Keratinocyte (primary cell): ENCODE measurements at regions not wholly inside any gene's neighbourhood (a gene's known extent, or its start where the extent isn't known, plus 50 kb on each side); places are given as distances from the start of the nearest gene placed in this dataset.

Source experiments
- DNase-seq: peaks from one replicate; pipeline ENCODE4 v3.0.0-alpha.2; 2011; ENCODE audit warnings: low read depth, missing footprints, low spot score
- FAIRE-seq: peaks from 2 replicates; lab custom pipeline; 2011; peaks lifted over from hg19 to GRCh38; lab: Jason Lieb, UNC
- H2AFZ ChIP-seq: 2 replicates; pipeline ENCODE4 v1.6.0; 2012; ENCODE audit warnings: low read length, control low read depth, inconsistent platforms; ENCODE audit not compliant: control insufficient read depth
- H3K27ac ChIP-seq: 2 replicates; pipeline ENCODE4 v1.5.1; 2011; ENCODE audit warnings: low read length; ENCODE audit not compliant: control insufficient read depth, insufficient read depth
- H3K27me3 ChIP-seq: 3 replicates; pipeline ENCODE4 v1.6.0; 2011; ENCODE audit warnings: low read length; ENCODE audit not compliant: control insufficient read depth, insufficient read depth; ENCODE audit errors: extremely low read depth
- H3K36me3 ChIP-seq, 2 experiments: 2 replicates in 1 of 2; 3 replicates in 1 of 2; pipeline ENCODE4 v1.5.1; 2011; ENCODE audit warnings: low read length in 2 of 2, mild to moderate bottlenecking in 1 of 2; ENCODE audit not compliant: control insufficient read depth in 2 of 2, insufficient read depth in 2 of 2; ENCODE audit errors: extremely low read depth in 1 of 2
- H3K4me1 ChIP-seq: 3 replicates; pipeline ENCODE4 v1.5.1; 2011; ENCODE audit warnings: low read length; ENCODE audit not compliant: control insufficient read depth, insufficient read depth; ENCODE audit errors: extremely low read depth
- H3K4me2 ChIP-seq: 3 replicates; pipeline ENCODE4 v1.6.0; 2011; ENCODE audit warnings: low read depth, low read length; ENCODE audit not compliant: control insufficient read depth, insufficient read depth; ENCODE audit errors: extremely low read depth
- H3K4me3 ChIP-seq, 3 experiments: fragments of 200-600 bp in 1 of 3; sonication (generic) in 1 of 3; 2 replicates in 2 of 3; 3 replicates in 1 of 3; pipeline ENCODE4 v1.5.1; 2011 to 2016; ENCODE audit warnings: low read length in 3 of 3, mild to moderate bottlenecking in 3 of 3, control low read depth in 2 of 3, inconsistent platforms in 1 of 3, low read depth in 1 of 3, mixed read lengths in 1 of 3, mixed run types in 1 of 3, moderate library complexity in 1 of 3; ENCODE audit not compliant: control insufficient read depth in 2 of 3, insufficient read depth in 2 of 3; ENCODE audit errors: extremely low read depth in 1 of 3
- H3K79me2 ChIP-seq: 2 replicates; pipeline ENCODE4 v1.6.0; 2012; ENCODE audit warnings: low read length; ENCODE audit not compliant: control insufficient read depth, insufficient read depth
- H3K9ac ChIP-seq: 3 replicates; pipeline ENCODE4 v1.6.0; 2011; ENCODE audit warnings: low read length; ENCODE audit not compliant: control insufficient read depth, insufficient read depth; ENCODE audit errors: extremely low read depth
- H3K9me1 ChIP-seq: 3 replicates; pipeline ENCODE4 v1.6.0; 2011; ENCODE audit warnings: low read length; ENCODE audit not compliant: control insufficient read depth, insufficient read depth; ENCODE audit errors: extremely low read depth
- H3K9me3 ChIP-seq: 2 replicates; pipeline ENCODE4 v1.5.1; 2012; ENCODE audit warnings: low read depth, low read length; ENCODE audit not compliant: control insufficient read depth
- H4K20me1 ChIP-seq: 3 replicates; pipeline ENCODE4 v1.6.0; 2011; ENCODE audit warnings: low read length; ENCODE audit not compliant: control insufficient read depth, insufficient read depth; ENCODE audit errors: extremely low read depth
- CTCF ChIP-seq, 3 experiments: IDR thresholded peaks in 1 of 3; conservative IDR thresholded peaks in 1 of 3; optimal IDR thresholded peaks in 1 of 3; 2 replicates in 2 of 3; 3 replicates in 1 of 3; pipeline versions ENCODE3 to v1.5.1; 2011; ENCODE audit warnings: low read length in 3 of 3, mild to moderate bottlenecking in 3 of 3, moderate library complexity in 2 of 3, control low read depth in 1 of 3, inconsistent platforms in 1 of 3; ENCODE audit not compliant: insufficient read depth in 2 of 3; ENCODE audit errors: extremely low read depth in 1 of 3
- EZH2 ChIP-seq: IDR thresholded peaks from one replicate; pipeline ENCODE4 v1.6.1; 2012; ENCODE audit warnings: inconsistent platforms, mild to moderate bottlenecking, low read length, moderate library complexity
- dilution Hi-C: fragments of 300-500 bp; cut with MboI; formaldehyde crosslinking; loops from one replicate; pipeline ENCODE4 v1.7.0; 2020; ENCODE audit warnings: low sequenced_read_pairs; ENCODE audit not compliant: extremely low pct_ligation_motif_present

GRCh38 chr21:35882791-35883240 lies 177.5 kb downstream of the SETD4 start:
- Histone ChIP-seq H3K36me3 (no peaks in the 10 kb centered on the region), H2AFZ (no peak overlapping the region), H3K9me1 (no peaks in the 10 kb centered on the region), H4K20me1 (no peaks in the 10 kb centered on the region), H3K4me3 (no peak overlapping the region), H3K4me2 (no peak overlapping the region), H3K9me3 (no peaks in the 10 kb centered on the region), H3K4me1 (no peaks in the 10 kb centered on the region), H3K27ac (no peak overlapping the region), H3K27me3 (peaks cover 28% of the 10 kb centered on the region), H3K79me2 (no peaks in the 10 kb centered on the region), H3K9ac (no peak overlapping the region)
- no peak for TF ChIP-seq CTCF (optimal IDR thresholded peaks at IDR 0.05 in 1 of 3, IDR thresholded peaks at IDR 0.05 in 1 of 3, conservative IDR thresholded peaks at IDR 0.05 in 1 of 3; ENCODE audit: extremely low read depth in 1 of 3, insufficient read depth in 2 of 3, low read length in 3 of 3)
- no peak for TF ChIP-seq EZH2
- DNase-seq (no peak), FAIRE-seq (no peak)
- dilution Hi-C loops, result no loop called here

- Histone ChIP-seq H2AFZ (no peak overlapping the region), H3K4me2 (no peak overlapping the region), H3K79me2 (no peaks in the 10 kb centered on the region), H3K4me3 (no peak overlapping the region), H3K27ac (no peak overlapping the region), H4K20me1 (no peaks in the 10 kb centered on the region), H3K9ac (no peak overlapping the region), H3K36me3 (no peaks in the 10 kb centered on the region), H3K4me1 (no peaks in the 10 kb centered on the region), H3K9me1 (no peaks in the 10 kb centered on the region), H3K27me3 (peaks cover 24% of the 10 kb centered on the region), H3K9me3 (no peaks in the 10 kb centered on the region)
- peak; percentile 5 for FAIRE-seq
- no peak for DNase-seq
- no peak for TF ChIP-seq CTCF (optimal IDR thresholded peaks at IDR 0.05 in 1 of 3, IDR thresholded peaks at IDR 0.05 in 1 of 3, conservative IDR thresholded peaks at IDR 0.05 in 1 of 3; ENCODE audit: extremely low read depth in 1 of 3, insufficient read depth in 2 of 3, low read length in 3 of 3)
- no peak for TF ChIP-seq EZH2
- dilution Hi-C loops, result no loop called here
These were observed 186.9 kb downstream of the SETD4 start for GRCh38 chr21:35873441-35873840.
